ENCODE measurements at regions not wholly inside any gene's neighbourhood (a gene's known extent, or its start where the extent isn't known, plus 50 kb on each side); places are given as distances from the start of the nearest gene placed in this dataset.

DNA sequence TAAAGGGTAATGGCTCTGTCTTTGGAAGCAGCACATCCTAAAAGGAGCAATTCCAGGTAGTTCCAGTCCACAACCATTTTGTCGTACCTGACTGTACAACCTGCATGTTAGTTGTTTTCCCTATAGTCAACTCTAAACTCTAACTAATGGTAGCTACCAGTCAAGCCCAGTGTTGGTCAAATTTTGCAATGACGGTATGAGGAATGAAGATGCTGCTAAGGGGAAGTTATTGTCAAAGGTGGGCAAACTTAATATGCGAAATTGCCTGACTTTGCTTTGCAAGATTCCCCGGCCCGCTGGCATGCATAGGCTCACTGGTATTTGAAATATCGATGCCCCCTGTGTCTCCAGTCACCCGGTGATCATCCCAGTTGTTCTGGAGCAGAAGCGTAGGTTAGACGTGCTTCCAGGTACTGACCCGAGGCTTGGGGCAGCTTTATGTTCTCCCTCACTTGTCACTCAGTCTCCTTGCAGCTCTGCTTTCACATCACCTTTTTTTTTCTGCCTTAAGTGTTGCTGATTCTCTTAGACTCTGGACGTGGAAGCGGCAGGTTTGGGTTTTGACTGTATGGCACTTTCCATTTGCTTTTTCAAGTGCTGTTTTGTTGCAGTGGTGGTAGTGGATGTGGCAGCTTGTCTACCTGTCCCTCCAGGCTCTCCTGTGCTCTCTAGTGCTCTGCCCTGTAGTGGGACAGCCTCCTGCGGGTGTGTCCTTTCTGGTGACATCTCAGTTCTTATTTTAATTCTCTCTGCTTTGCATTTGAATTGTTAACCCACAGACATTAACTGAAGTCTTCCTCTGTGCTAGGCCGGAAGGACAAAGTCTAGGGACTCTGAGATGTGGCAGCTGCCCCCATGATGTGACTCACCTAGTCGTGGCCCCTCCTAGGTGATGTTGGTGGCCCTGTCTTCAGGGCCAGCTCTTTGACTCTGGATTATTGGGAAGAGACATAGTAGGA lies 95.8 kb upstream of the UMPS start:
- no peaks in the 10 kb centered on the region for H3F3A ChIP-seq (ENCODE audit: insufficient read depth, low read length)
- no peaks in the 10 kb centered on the region for H4K20me1 ChIP-seq (ENCODE audit: insufficient read depth, low read length)
- H2AFZ ChIP-seq (ENCODE audit: low read length), result no peak overlapping the region
- no peaks in the 10 kb centered on the region for H3K4me1 ChIP-seq (ENCODE audit: insufficient read depth, low read length, severe bottlenecking)
- H3K9me3 ChIP-seq (ENCODE audit: low read length), result no peaks in the 10 kb centered on the region
- no peaks in the 10 kb centered on the region; the same call in 1 of the 2 replicates for H3K27me3 ChIP-seq (ENCODE audit: insufficient read depth, low read length)
- H3K4me3 ChIP-seq (ENCODE audit: low read depth, low read length, poor library complexity, severe bottlenecking), result no peak overlapping the region
- H3K4me2 ChIP-seq (ENCODE audit: low read length), result no peak overlapping the region
- H3K79me2 ChIP-seq (ENCODE audit: insufficient read depth, low read length), result no peaks in the 10 kb centered on the region
- H3K36me3 ChIP-seq (ENCODE audit: insufficient read depth, low read length), result no peaks in the 10 kb centered on the region
- H3K27ac ChIP-seq (ENCODE audit: low read depth, low read length, poor library complexity, severe bottlenecking), result no peak overlapping the region
- no peaks in the 10 kb centered on the region for H3K9me2 ChIP-seq (ENCODE audit: low read depth, low read length)
- no peak overlapping the region for H3K9ac ChIP-seq (ENCODE audit: low read length)
- TF ChIP-seq EZH2 (IDR thresholded peaks at IDR 0.05; ENCODE audit: borderline replicate concordance, low read length), result no peak
- TF ChIP-seq, protein P1, sequence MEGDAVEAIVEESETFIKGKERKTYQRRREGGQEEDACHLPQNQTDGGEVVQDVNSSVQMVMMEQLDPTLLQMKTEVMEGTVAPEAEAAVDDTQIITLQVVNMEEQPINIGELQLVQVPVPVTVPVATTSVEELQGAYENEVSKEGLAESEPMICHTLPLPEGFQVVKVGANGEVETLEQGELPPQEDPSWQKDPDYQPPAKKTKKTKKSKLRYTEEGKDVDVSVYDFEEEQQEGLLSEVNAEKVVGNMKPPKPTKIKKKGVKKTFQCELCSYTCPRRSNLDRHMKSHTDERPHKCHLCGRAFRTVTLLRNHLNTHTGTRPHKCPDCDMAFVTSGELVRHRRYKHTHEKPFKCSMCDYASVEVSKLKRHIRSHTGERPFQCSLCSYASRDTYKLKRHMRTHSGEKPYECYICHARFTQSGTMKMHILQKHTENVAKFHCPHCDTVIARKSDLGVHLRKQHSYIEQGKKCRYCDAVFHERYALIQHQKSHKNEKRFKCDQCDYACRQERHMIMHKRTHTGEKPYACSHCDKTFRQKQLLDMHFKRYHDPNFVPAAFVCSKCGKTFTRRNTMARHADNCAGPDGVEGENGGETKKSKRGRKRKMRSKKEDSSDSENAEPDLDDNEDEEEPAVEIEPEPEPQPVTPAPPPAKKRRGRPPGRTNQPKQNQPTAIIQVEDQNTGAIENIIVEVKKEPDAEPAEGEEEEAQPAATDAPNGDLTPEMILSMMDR (IDR thresholded peaks at IDR 0.05; ENCODE audit: low read length), result no peak

DNA sequence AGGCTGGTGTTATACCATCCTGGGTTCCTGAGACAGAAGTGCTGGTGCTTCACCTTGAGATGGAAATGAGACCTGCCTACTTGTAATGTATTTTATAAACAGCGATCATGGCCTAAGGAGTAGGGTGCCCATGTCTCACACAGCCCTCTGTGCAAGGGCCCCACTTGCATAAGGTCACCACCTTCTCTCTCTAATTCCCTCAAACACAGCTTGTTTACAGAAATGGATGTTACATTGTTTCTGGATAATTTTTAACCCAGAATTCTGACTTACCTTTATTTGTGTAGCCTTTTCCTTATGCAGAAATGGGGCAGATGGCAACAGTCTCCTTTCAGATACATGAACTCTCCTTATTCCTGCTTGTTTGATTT lies 95.1 kb upstream of the UMPS start:
- no peaks in the 10 kb centered on the region for H3K9me2 ChIP-seq (ENCODE audit: low read depth, low read length)
- no peak overlapping the region for H3K9ac ChIP-seq (ENCODE audit: low read length)
- TF ChIP-seq, protein P1 (IDR thresholded peaks at IDR 0.05; ENCODE audit: low read length), result no peak
- TF ChIP-seq EZH2 (IDR thresholded peaks at IDR 0.05; ENCODE audit: borderline replicate concordance, low read length), result no peak
- no peaks in the 10 kb centered on the region for H4K20me1 ChIP-seq (ENCODE audit: insufficient read depth, low read length)
- H3K9me3 ChIP-seq (ENCODE audit: low read length), result no peaks in the 10 kb centered on the region
- no peak overlapping the region for H3K4me2 ChIP-seq (ENCODE audit: low read length)
- no peaks in the 10 kb centered on the region; the same call in 1 of the 2 replicates for H3K27me3 ChIP-seq (ENCODE audit: insufficient read depth, low read length)
- no peak overlapping the region for H3K27ac ChIP-seq (ENCODE audit: low read depth, low read length, poor library complexity, severe bottlenecking)
- H3K4me3 ChIP-seq (ENCODE audit: low read depth, low read length, poor library complexity, severe bottlenecking), result no peak overlapping the region
- H3F3A ChIP-seq (ENCODE audit: insufficient read depth, low read length), result no peaks in the 10 kb centered on the region
- no peak overlapping the region for H2AFZ ChIP-seq (ENCODE audit: low read length)
- no peaks in the 10 kb centered on the region for H3K4me1 ChIP-seq (ENCODE audit: insufficient read depth, low read length, severe bottlenecking)
- H3K79me2 ChIP-seq (ENCODE audit: insufficient read depth, low read length), result no peaks in the 10 kb centered on the region
- no peaks in the 10 kb centered on the region for H3K36me3 ChIP-seq (ENCODE audit: insufficient read depth, low read length)

DNA sequence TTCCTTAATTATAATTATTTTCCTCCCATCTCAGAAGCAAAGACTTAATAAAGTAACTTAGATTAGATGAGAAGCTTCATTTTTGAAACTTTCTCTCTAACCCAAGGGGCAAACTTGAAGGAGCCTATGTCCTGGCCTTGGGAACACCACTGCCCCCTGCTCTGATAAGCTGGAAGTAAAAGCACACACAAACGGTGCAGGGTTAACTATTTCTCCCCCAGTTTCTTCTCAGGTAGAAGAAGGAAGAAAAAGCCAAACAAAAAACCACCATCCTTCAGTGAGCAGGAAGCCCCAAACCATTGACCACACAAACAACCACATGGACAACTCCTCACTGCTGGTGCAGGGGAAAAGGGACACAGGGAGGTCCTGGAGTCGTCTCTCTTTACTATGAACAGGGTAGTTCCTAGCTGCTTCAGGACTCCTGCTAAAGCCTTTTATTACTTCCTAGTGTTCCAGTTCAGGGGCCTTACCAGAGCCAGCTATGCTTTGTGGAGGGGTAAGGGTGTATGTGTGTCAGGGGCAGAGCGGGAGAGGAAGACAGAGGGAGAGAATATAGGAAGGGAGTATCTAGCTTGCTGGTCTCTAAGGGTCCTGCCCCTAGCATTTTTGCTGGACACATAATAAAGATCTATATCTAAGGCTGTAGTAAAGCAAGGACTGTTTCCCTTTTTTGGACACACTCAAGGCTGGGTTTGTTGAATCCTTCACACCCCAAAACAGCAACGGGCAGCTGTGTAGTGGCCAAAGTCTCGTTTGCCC lies 94.0 kb upstream of the UMPS start:
- H4K20me1 ChIP-seq (ENCODE audit: insufficient read depth, low read length), result no peaks in the 10 kb centered on the region
- no peak overlapping the region for H3K4me2 ChIP-seq (ENCODE audit: low read length)

More for the DNA sequence above, 94.0 kb upstream of the UMPS start:
- Histone ChIP-seq H3K4me1 (ENCODE audit: insufficient read depth, low read length, severe bottlenecking) (no peaks in the 10 kb centered on the region), H3K9me2 (ENCODE audit: low read depth, low read length) (no peaks in the 10 kb centered on the region), H3K79me2 (ENCODE audit: insufficient read depth, low read length) (no peaks in the 10 kb centered on the region), H3K9me3 (ENCODE audit: low read length) (no peaks in the 10 kb centered on the region), H3K36me3 (ENCODE audit: insufficient read depth, low read length) (no peaks in the 10 kb centered on the region), H2AFZ (ENCODE audit: low read length) (no peak overlapping the region), H3K4me3 (ENCODE audit: low read depth, low read length, poor library complexity, severe bottlenecking) (no peak overlapping the region), H3K27me3 (ENCODE audit: insufficient read depth, low read length) (no peaks in the 10 kb centered on the region; the same call in 1 of the 2 replicates), H3K27ac (ENCODE audit: low read depth, low read length, poor library complexity, severe bottlenecking) (no peak overlapping the region), H3K9ac (ENCODE audit: low read length) (no peak overlapping the region), H3F3A (ENCODE audit: insufficient read depth, low read length) (no peaks in the 10 kb centered on the region)
- TF ChIP-seq, protein P1 (IDR thresholded peaks at IDR 0.05; ENCODE audit: low read length), result no peak
- TF ChIP-seq EZH2 (IDR thresholded peaks at IDR 0.05; ENCODE audit: borderline replicate concordance, low read length), result no peak
